ENCODE measurements at regions not wholly inside any gene's neighbourhood (a gene's known extent, or its start where the extent isn't known, plus 50 kb on each side); places are given as distances from the start of the nearest gene placed in this dataset.

- H3K27me3 ChIP-seq (ENCODE audit: low read length) = no peaks in the 10 kb centered on the region
- no peaks in the 10 kb centered on the region for H4K20me1 ChIP-seq (ENCODE audit: insufficient read depth, low read depth, low read length)
- no peak overlapping the region for H3K4me3 ChIP-seq (ENCODE audit: low read length)
- H3K9ac ChIP-seq (ENCODE audit: low read length) = no peak overlapping the region
- H3K36me3 ChIP-seq (ENCODE audit: insufficient read depth, low read length) = no peaks in the 10 kb centered on the region
- H3K9me2 ChIP-seq (replicated peaks; ENCODE audit: insufficient read depth, low read length) = no peaks in the 10 kb centered on the region
- H2AFZ ChIP-seq (ENCODE audit: low read length) = peak overlapping the region; percentile 40; the same call in 1 of the 2 replicates
- H3K4me2 ChIP-seq (ENCODE audit: low read depth, low read length, poor library complexity, severe bottlenecking) = no peak overlapping the region
- no peak for DNase-seq
- H3K27ac ChIP-seq (ENCODE audit: low read length) = no peak overlapping the region
- H3K4me1 ChIP-seq (ENCODE audit: low read length) = no peaks in the 10 kb centered on the region
- peaks cover 7% of the 10 kb centered on the region; the same call in 1 of the 2 replicates for H3K9me3 ChIP-seq (ENCODE audit: low read length)
- no peaks in the 10 kb centered on the region for H3K79me2 ChIP-seq (ENCODE audit: low read length)
Observed at GRCh38 chr13:88919970-88920628, 1248.9 kb downstream of the SLITRK5 start.

GRCh38 chr13:88925954-88926353 lies 1254.8 kb downstream of the SLITRK5 start:
- peaks cover 3% of the 10 kb centered on the region; the same call in 1 of the 2 replicates for H3K36me3 ChIP-seq (ENCODE audit: insufficient read depth, low read length)
- no peaks in the 10 kb centered on the region for H4K20me1 ChIP-seq (ENCODE audit: insufficient read depth, low read depth, low read length)
- peaks cover 8% of the 10 kb centered on the region; the same call in 1 of the 2 replicates for H3K9me3 ChIP-seq (ENCODE audit: low read length)
- no peak for DNase-seq
- H3K79me2 ChIP-seq (ENCODE audit: low read length) = no peaks in the 10 kb centered on the region
- H3K27ac ChIP-seq (ENCODE audit: low read length) = no peak overlapping the region
- H3K4me2 ChIP-seq (ENCODE audit: low read depth, low read length, poor library complexity, severe bottlenecking) = no peak overlapping the region
- H3K9ac ChIP-seq (ENCODE audit: low read length) = no peak overlapping the region
- H3K27me3 ChIP-seq (ENCODE audit: low read length) = no peaks in the 10 kb centered on the region
- H3K4me1 ChIP-seq (ENCODE audit: low read length) = no peaks in the 10 kb centered on the region
- H3K9me2 ChIP-seq (replicated peaks; ENCODE audit: insufficient read depth, low read length) = no peaks in the 10 kb centered on the region
- no peak overlapping the region for H3K4me3 ChIP-seq (ENCODE audit: low read length)
- peak overlapping the region; percentile 80 for H2AFZ ChIP-seq (ENCODE audit: low read length)

DNA sequence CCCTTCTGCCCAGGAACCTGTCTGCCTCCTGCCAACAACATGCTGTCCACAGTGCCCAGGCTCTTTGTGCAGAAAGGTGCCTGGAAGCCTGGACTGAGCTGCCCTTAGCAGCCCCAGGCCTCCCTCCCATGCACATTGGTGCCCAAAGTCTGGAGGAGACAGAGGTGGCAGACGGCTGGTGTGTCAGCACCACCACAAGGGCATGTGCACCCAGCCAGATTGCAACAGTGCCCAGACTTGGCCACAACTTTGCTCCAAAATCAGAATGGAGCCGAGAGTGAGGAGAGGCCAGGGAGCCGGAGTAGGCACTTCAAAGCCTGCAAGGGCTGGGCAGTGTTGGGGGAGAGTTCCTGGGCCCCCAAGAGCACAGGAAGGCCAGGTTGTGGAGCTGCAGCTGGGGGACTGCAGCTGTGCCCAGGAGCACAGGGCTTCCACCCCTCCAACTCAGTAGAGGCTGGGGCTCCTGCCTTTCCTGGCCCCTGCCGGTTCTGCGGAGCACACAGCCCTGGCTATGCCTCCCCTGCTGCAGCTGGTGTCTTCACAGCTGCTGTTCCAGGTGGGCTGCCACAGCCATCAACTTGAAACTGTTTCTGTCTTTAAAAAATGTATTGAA lies 1255.8 kb downstream of the SLITRK5 start:
- Histone ChIP-seq H3K36me3 (ENCODE audit: insufficient read depth, low read length) (peaks cover 3% of the 10 kb centered on the region; the same call in 1 of the 2 replicates), H3K4me2 (ENCODE audit: low read depth, low read length, poor library complexity, severe bottlenecking) (no peak overlapping the region), H3K4me3 (ENCODE audit: low read length) (no peak overlapping the region), H3K9me3 (ENCODE audit: low read length) (peaks cover 8% of the 10 kb centered on the region; the same call in 1 of the 2 replicates), H3K4me1 (ENCODE audit: low read length) (no peaks in the 10 kb centered on the region), H3K79me2 (ENCODE audit: low read length) (no peaks in the 10 kb centered on the region), H2AFZ (ENCODE audit: low read length) (peak overlapping the region; percentile 80), H3K9me2 (replicated peaks; ENCODE audit: insufficient read depth, low read length) (no peaks in the 10 kb centered on the region), H3K27me3 (ENCODE audit: low read length) (no peaks in the 10 kb centered on the region), H4K20me1 (ENCODE audit: insufficient read depth, low read depth, low read length) (no peaks in the 10 kb centered on the region), H3K9ac (ENCODE audit: low read length) (no peak overlapping the region), H3K27ac (ENCODE audit: low read length) (no peak overlapping the region)
- DNase-seq = no peak

DNA sequence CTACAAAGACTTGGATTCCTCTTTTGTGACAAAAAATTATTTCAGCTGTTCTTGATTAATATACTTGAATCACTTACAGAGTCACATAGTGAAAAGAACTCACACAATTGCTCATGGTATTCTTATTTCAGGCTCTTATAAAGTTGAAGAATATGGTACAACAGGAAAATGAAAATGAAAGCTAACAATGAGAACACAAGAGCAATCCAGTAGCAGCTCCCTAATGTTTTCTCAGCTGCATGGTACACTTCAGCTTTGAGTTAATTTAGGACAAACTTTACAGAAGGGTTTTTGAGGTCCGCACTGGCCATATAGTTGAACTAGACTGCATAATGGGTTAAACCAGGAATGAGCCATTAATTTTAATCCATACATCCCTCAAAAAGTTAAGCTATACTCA lies 1261.8 kb downstream of the SLITRK5 start:
- H4K20me1 ChIP-seq (ENCODE audit: insufficient read depth, low read depth, low read length) = no peaks in the 10 kb centered on the region
- H3K79me2 ChIP-seq (ENCODE audit: low read length) = no peaks in the 10 kb centered on the region
- no peak overlapping the region for H3K27ac ChIP-seq (ENCODE audit: low read length)
- H3K9me2 ChIP-seq (replicated peaks; ENCODE audit: insufficient read depth, low read length) = no peaks in the 10 kb centered on the region
- 0 out of 2 replicates have a peak overlapping the region, but pooled peaks have one; percentile 8 for H3K4me3 ChIP-seq (ENCODE audit: low read length)
- peaks cover 9% of the 10 kb centered on the region; the same call in 1 of the 2 replicates for H3K4me1 ChIP-seq (ENCODE audit: low read length)
- no peaks in the 10 kb centered on the region for H3K36me3 ChIP-seq (ENCODE audit: insufficient read depth, low read length)
- H2AFZ ChIP-seq (ENCODE audit: low read length) = peak overlapping the region; percentile 97
- H3K9me3 ChIP-seq (ENCODE audit: low read length) = no peaks in the 10 kb centered on the region
- H3K27me3 ChIP-seq (ENCODE audit: low read length) = no peaks in the 10 kb centered on the region
- H3K9ac ChIP-seq (ENCODE audit: low read length) = no peak overlapping the region
- no peak for DNase-seq
- H3K4me2 ChIP-seq (ENCODE audit: low read depth, low read length, poor library complexity, severe bottlenecking) = peak overlapping the region; percentile 6

DNA sequence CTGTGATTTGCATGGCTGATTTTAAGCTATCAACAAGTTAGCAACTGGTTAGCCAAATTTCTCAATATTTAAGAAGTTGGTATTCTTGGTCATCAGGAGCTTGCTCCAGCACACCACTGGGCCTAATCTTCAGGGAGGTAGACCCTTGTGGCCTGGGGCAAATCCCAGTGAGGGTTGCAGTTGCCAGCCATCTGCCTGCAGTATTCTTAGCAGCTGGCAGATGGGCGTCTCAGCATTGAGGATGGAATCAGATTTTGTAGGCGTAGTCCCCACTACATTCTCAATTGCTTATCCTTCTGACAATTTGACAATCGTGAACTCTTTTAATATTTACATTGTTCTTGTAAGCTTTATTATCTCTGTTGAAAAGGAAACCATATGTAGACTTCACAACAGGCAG lies 1266.2 kb downstream of the SLITRK5 start:
- H3K4me2 ChIP-seq (ENCODE audit: low read depth, low read length, poor library complexity, severe bottlenecking) = no peak overlapping the region
- DNase-seq = no peak
- no peak overlapping the region for H3K27ac ChIP-seq (ENCODE audit: low read length)
- H3K4me3 ChIP-seq (ENCODE audit: low read length) = no peak overlapping the region
- H3K9me3 ChIP-seq (ENCODE audit: low read length) = no peaks in the 10 kb centered on the region
- no peaks in the 10 kb centered on the region for H3K79me2 ChIP-seq (ENCODE audit: low read length)
- no peaks in the 10 kb centered on the region for H4K20me1 ChIP-seq (ENCODE audit: insufficient read depth, low read depth, low read length)
- H3K27me3 ChIP-seq (ENCODE audit: low read length) = no peaks in the 10 kb centered on the region
- no peak overlapping the region for H3K9ac ChIP-seq (ENCODE audit: low read length)
- peaks cover 9% of the 10 kb centered on the region; the same call in 1 of the 2 replicates for H3K4me1 ChIP-seq (ENCODE audit: low read length)
- no peaks in the 10 kb centered on the region for H3K36me3 ChIP-seq (ENCODE audit: insufficient read depth, low read length)
- no peak overlapping the region for H2AFZ ChIP-seq (ENCODE audit: low read length)
- H3K9me2 ChIP-seq (replicated peaks; ENCODE audit: insufficient read depth, low read length) = no peaks in the 10 kb centered on the region

GRCh38 chr13:88945793-88946192 lies 1274.6 kb downstream of the SLITRK5 start:
- peak overlapping the region; percentile 53 for H2AFZ ChIP-seq (ENCODE audit: low read length)

DNA sequence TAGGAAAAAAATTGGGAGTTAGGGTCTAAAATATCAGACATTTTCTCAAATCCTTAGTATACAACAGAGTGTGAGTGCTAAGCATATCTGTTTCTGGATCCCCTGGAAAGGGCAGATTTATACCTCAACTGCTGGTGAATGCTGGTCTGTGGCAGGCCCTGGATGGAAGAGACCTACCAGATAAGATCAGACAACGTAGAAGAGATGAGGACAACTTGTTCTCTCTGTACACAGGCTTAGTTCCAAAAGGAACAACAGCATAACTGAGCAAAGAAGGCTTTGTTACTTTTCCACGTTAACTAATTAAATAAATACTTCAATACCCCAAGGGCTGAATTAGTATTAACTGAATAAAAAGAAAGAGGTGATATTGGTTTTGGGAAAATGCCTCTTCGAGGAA lies 1277.3 kb downstream of the SLITRK5 start:
- H2AFZ ChIP-seq (ENCODE audit: low read length) = peak overlapping the region; percentile 44; the same call in 1 of the 2 replicates

More at GRCh38 chr13:88945793-88946192, 1274.6 kb downstream of the SLITRK5 start:
- no peak overlapping the region for H3K4me2 ChIP-seq (ENCODE audit: low read depth, low read length, poor library complexity, severe bottlenecking)
- H3K4me1 ChIP-seq (ENCODE audit: low read length) = no peaks in the 10 kb centered on the region
- H3K27me3 ChIP-seq (ENCODE audit: low read length) = no peaks in the 10 kb centered on the region
- peaks cover 4% of the 10 kb centered on the region; the same call in 1 of the 2 replicates for H3K9me3 ChIP-seq (ENCODE audit: low read length)
- H3K4me3 ChIP-seq (ENCODE audit: low read length) = no peak overlapping the region
- H4K20me1 ChIP-seq (ENCODE audit: insufficient read depth, low read depth, low read length) = no peaks in the 10 kb centered on the region
- H3K79me2 ChIP-seq (ENCODE audit: low read length) = no peaks in the 10 kb centered on the region
- no peaks in the 10 kb centered on the region for H3K9me2 ChIP-seq (replicated peaks; ENCODE audit: insufficient read depth, low read length)
- no peak overlapping the region for H3K9ac ChIP-seq (ENCODE audit: low read length)
- H3K36me3 ChIP-seq (ENCODE audit: insufficient read depth, low read length) = no peaks in the 10 kb centered on the region
- no peak overlapping the region for H3K27ac ChIP-seq (ENCODE audit: low read length)
- no peak for DNase-seq

GRCh38 chr13:88958821-88959220 lies 1287.7 kb downstream of the SLITRK5 start:
- no peak overlapping the region for H3K4me2 ChIP-seq (ENCODE audit: low read depth, low read length, poor library complexity, severe bottlenecking)
- no peak for DNase-seq
- no peaks in the 10 kb centered on the region for H3K4me1 ChIP-seq (ENCODE audit: low read length)
- no peaks in the 10 kb centered on the region for H3K36me3 ChIP-seq (ENCODE audit: insufficient read depth, low read length)
- peaks cover 3% of the 10 kb centered on the region; the same call in 1 of the 2 replicates for H3K9me3 ChIP-seq (ENCODE audit: low read length)
- H3K9ac ChIP-seq (ENCODE audit: low read length) = no peak overlapping the region
- no peaks in the 10 kb centered on the region for H3K9me2 ChIP-seq (replicated peaks; ENCODE audit: insufficient read depth, low read length)
- no peaks in the 10 kb centered on the region for H3K27me3 ChIP-seq (ENCODE audit: low read length)
- 0 out of 2 replicates have a peak overlapping the region, but pooled peaks have one; percentile 21 for H2AFZ ChIP-seq (ENCODE audit: low read length)
- no peak overlapping the region for H3K4me3 ChIP-seq (ENCODE audit: low read length)
- no peak overlapping the region for H3K27ac ChIP-seq (ENCODE audit: low read length)
- no peaks in the 10 kb centered on the region for H4K20me1 ChIP-seq (ENCODE audit: insufficient read depth, low read depth, low read length)
- H3K79me2 ChIP-seq (ENCODE audit: low read length) = no peaks in the 10 kb centered on the region

More for the DNA sequence above, 1277.3 kb downstream of the SLITRK5 start:
- no peaks in the 10 kb centered on the region for H3K9me2 ChIP-seq (replicated peaks; ENCODE audit: insufficient read depth, low read length)
- no peak for DNase-seq
- H3K9ac ChIP-seq (ENCODE audit: low read length) = no peak overlapping the region
- no peaks in the 10 kb centered on the region for H3K79me2 ChIP-seq (ENCODE audit: low read length)
- H3K4me2 ChIP-seq (ENCODE audit: low read depth, low read length, poor library complexity, severe bottlenecking) = no peak overlapping the region
- no peaks in the 10 kb centered on the region for H3K27me3 ChIP-seq (ENCODE audit: low read length)
- H3K27ac ChIP-seq (ENCODE audit: low read length) = no peak overlapping the region
- no peak overlapping the region for H3K4me3 ChIP-seq (ENCODE audit: low read length)
- H3K9me3 ChIP-seq (ENCODE audit: low read length) = peaks cover 4% of the 10 kb centered on the region; the same call in 1 of the 2 replicates
- no peaks in the 10 kb centered on the region for H3K36me3 ChIP-seq (ENCODE audit: insufficient read depth, low read length)
- H3K4me1 ChIP-seq (ENCODE audit: low read length) = no peaks in the 10 kb centered on the region
- H4K20me1 ChIP-seq (ENCODE audit: insufficient read depth, low read depth, low read length) = no peaks in the 10 kb centered on the region
